HCT116 (cell line): ENCODE measurements at regions not wholly inside any gene's neighbourhood (a gene's known extent, or its start where the extent isn't known, plus 50 kb on each side); places are given as distances from the start of the nearest gene placed in this dataset.

Experiments
- ATAC-seq: fragments of 200-7000 bp; cut with Tn5 transposase; 2 replicates; pipeline ENCODE4 v1.9.1; 2020; ENCODE audit warnings: mild to moderate bottlenecking, moderate library complexity
- BruUV-seq: library from RNA; stranded (reverse); fragments of 400-500 nt; replicated peaks from 2 replicates; lab custom pipeline; 2021; lab: Mats Ljungman, UMichigan
- CTCF ChIA-PET: fragments of 300-600 bp; sonication (Branson Sonifier 250); formaldehyde crosslinking; loops from one replicate; lab custom pipeline; 2021; ENCODE audit warnings: antibody characterized with exemption; lab: Charles Lee
- POLR2A ChIA-PET: fragments of 300-600, 350-600 bp; sonication (Branson Sonifier 250); formaldehyde crosslinking; loops from one replicate; lab custom pipeline; 2021; ENCODE audit warnings: antibody characterized with exemption; lab: Charles Lee
- RAD21 ChIA-PET, 2 experiments: fragments of 300-600 bp; sonication (Branson Sonifier 250); formaldehyde crosslinking; loops; one replicate each; lab custom pipeline; 2023; ENCODE audit warnings: low total read pairs in 2 of 2; ENCODE audit not compliant: uncharacterized antibody in 2 of 2, unreplicated experiment in 2 of 2, low non-redundant PET in 1 of 2; lab: Charles Lee
- DNase-seq: peaks from one replicate; pipeline ENCODE4 v3.0.0-alpha.2; 2010; ENCODE audit warnings: low read depth, low spot score
- H2AFZ ChIP-seq: fragments of 200-600 bp; shearing (Covaris generic), sonication (generic); 2 replicates; pipeline ENCODE4 v1.6.1; 2017; ENCODE audit warnings: low read depth, mixed run types, mixed read lengths, antibody characterized with exemption, low read length; ENCODE audit not compliant: poor library complexity, severe bottlenecking
- H3K27ac ChIP-seq: 2 replicates; pipeline ENCODE4 v1.5.1; 2012; ENCODE audit warnings: low read depth, low read length
- H3K27me3 ChIP-seq: fragments of 200-600 bp; sonication (generic); 2 replicates; pipeline ENCODE4 v1.6.1; 2016; ENCODE audit warnings: mixed run types, low read length, mixed read lengths; ENCODE audit not compliant: insufficient read depth
- H3K36me3 ChIP-seq, 2 experiments: fragments of 200-500 bp in 1 of 2; fragments of 200-600 bp in 1 of 2; sonication (Bioruptor generic) in 1 of 2; sonication (generic) in 1 of 2; 2 replicates each; pipeline versions ENCODE4 v1.5.1 to v1.6.1; 2014 to 2016; ENCODE audit warnings: low read length in 2 of 2, inconsistent platforms in 1 of 2, mixed read lengths in 1 of 2, mixed run types in 1 of 2; ENCODE audit not compliant: insufficient read depth in 2 of 2, control insufficient read depth in 1 of 2
- H3K4me1 ChIP-seq, 2 experiments: fragments of 200-600 bp in 1 of 2; sonication (generic) in 1 of 2; 2 replicates each; pipeline versions ENCODE4 v1.5.1 to v1.6.1; 2012 to 2017; ENCODE audit warnings: low read length in 2 of 2, inconsistent platforms in 1 of 2, mild to moderate bottlenecking in 1 of 2, mixed read lengths in 1 of 2, mixed run types in 1 of 2, moderate library complexity in 1 of 2; ENCODE audit not compliant: insufficient read depth in 2 of 2, control insufficient read depth in 1 of 2
- H3K4me2 ChIP-seq: fragments of 200-600 bp; sonication (generic); 2 replicates; pipeline ENCODE4 v1.6.1; 2017; ENCODE audit warnings: mixed run types, low read length, mixed read lengths
- H3K4me3 ChIP-seq, 2 experiments: fragments of 200-600 bp in 1 of 2; sonication (generic) in 1 of 2; replicated peaks in 1 of 2; 2 replicates each; pipeline ENCODE4 v1.5.1; 2011 to 2016; ENCODE audit warnings: low read length in 2 of 2, control low read depth in 1 of 2, low read depth in 1 of 2, mild to moderate bottlenecking in 1 of 2, mixed read lengths in 1 of 2, mixed run types in 1 of 2
- H3K79me2 ChIP-seq: fragments of 200-600 bp; sonication (generic); 2 replicates; pipeline ENCODE4 v1.6.1; 2017; ENCODE audit warnings: mild to moderate bottlenecking, mixed run types, low read length, moderate library complexity, mixed read lengths; ENCODE audit not compliant: insufficient read depth
- H3K9ac ChIP-seq: fragments of 200-600 bp; sonication (generic); 2 replicates; pipeline ENCODE4 v1.6.1; 2016; ENCODE audit warnings: low read length, mixed read lengths
- H3K9me2 ChIP-seq: fragments of 200-600 bp; sonication (generic), shearing (Covaris generic); 2 replicates; pipeline ENCODE4 v1.6.1; 2017; ENCODE audit warnings: mixed run types, mild to moderate bottlenecking, moderate library complexity; ENCODE audit not compliant: insufficient read depth
- H3K9me3 ChIP-seq, 2 experiments: fragments of 200-500 bp in 1 of 2; fragments of 200-600 bp in 1 of 2; sonication (Bioruptor generic) in 1 of 2; sonication (generic) in 1 of 2; 2 replicates each; pipeline ENCODE4 v1.6.1; 2014 to 2017; ENCODE audit warnings: low read length in 2 of 2, mixed read lengths in 2 of 2, inconsistent platforms in 1 of 2, low read depth in 1 of 2, mild to moderate bottlenecking in 1 of 2, mixed run types in 1 of 2, moderate library complexity in 1 of 2; ENCODE audit not compliant: control insufficient read depth in 1 of 2, insufficient read depth in 1 of 2
- H4K20me1 ChIP-seq: fragments of 200-600 bp; sonication (generic), shearing (Covaris generic); 2 replicates; pipeline ENCODE4 v1.6.1; 2017; ENCODE audit warnings: mixed run types, mild to moderate bottlenecking, moderate library complexity; ENCODE audit not compliant: insufficient read depth
- CBX3 ChIP-seq: IDR thresholded peaks from 2 replicates; pipeline ENCODE4 v1.6.1; 2012; ENCODE audit warnings: low read depth
- CEBPB ChIP-seq: IDR thresholded peaks from 2 replicates; pipeline ENCODE4 v1.6.1; 2012; ENCODE audit warnings: low read depth
- EGR1 ChIP-seq: IDR thresholded peaks from 2 replicates; pipeline ENCODE4 v1.6.1; 2012; ENCODE audit warnings: low read depth
- ELF1 ChIP-seq: IDR thresholded peaks from 2 replicates; pipeline ENCODE4 v1.6.1; 2012; ENCODE audit warnings: low read depth, borderline replicate concordance
- EZH2 ChIP-seq: fragments of 200-600 bp; sonication (generic); IDR thresholded peaks from 2 replicates; pipeline ENCODE4 v1.6.1; 2017; ENCODE audit warnings: antibody characterized with exemption, mixed run types
- EZH2phosphoT487 ChIP-seq: fragments of 200-600 bp; IDR thresholded peaks from 2 replicates; pipeline ENCODE4 v1.6.1; 2018; ENCODE audit warnings: antibody characterized with exemption, borderline replicate concordance
- FOSL1 ChIP-seq: IDR thresholded peaks from 2 replicates; pipeline ENCODE4 v1.6.1; 2012; ENCODE audit warnings: low read depth
- JUND ChIP-seq: IDR thresholded peaks from 2 replicates; pipeline ENCODE4 v1.6.1; 2012
- POLR2A ChIP-seq: IDR thresholded peaks from 2 replicates; pipeline ENCODE4 v1.7.0; 2011; ENCODE audit warnings: borderline replicate concordance; ENCODE audit not compliant: insufficient read depth, insufficient read length; ENCODE audit errors: extremely low read depth
- POLR2AphosphoS5 ChIP-seq: IDR thresholded peaks from 2 replicates; pipeline ENCODE4 v1.6.1; 2011; ENCODE audit warnings: mild to moderate bottlenecking, low read depth, low read length, moderate library complexity
- RAD21 ChIP-seq: IDR thresholded peaks from 2 replicates; pipeline ENCODE4 v1.6.1; 2012; ENCODE audit warnings: low read depth, mild to moderate bottlenecking
- SIN3A ChIP-seq: IDR thresholded peaks from 2 replicates; pipeline ENCODE4 v1.6.1; 2012; ENCODE audit warnings: low read depth
- SP1 ChIP-seq: IDR thresholded peaks from 2 replicates; pipeline ENCODE4 v1.6.1; 2012; ENCODE audit warnings: low read depth
- TCF7L2 ChIP-seq: IDR thresholded peaks from 2 replicates; pipeline ENCODE4 v1.7.0; 2011; ENCODE audit warnings: borderline replicate concordance, inconsistent platforms; ENCODE audit not compliant: insufficient read depth, insufficient read length; ENCODE audit errors: extremely low read depth
- ZFX ChIP-seq: fragments of 450-650 bp; IDR thresholded peaks from 2 replicates; pipeline ENCODE4 v1.6.1; 2017
- ZNF274 ChIP-seq: fragments of 200-500 bp; sonication (Bioruptor generic); IDR thresholded peaks from 2 replicates; pipeline ENCODE4 v1.6.1; 2014; ENCODE audit warnings: mild to moderate bottlenecking, low read depth, low read length, inconsistent platforms
- intact Hi-C: fragments of 100-400 bp; cut with micrococcal nuclease; formaldehyde crosslinking; loops from 2 replicates; pipeline ENCODE4 v1.10.0; 2022
- TF ChIP-seq, protein P1 (sequence below): IDR thresholded peaks from 2 replicates; pipeline ENCODE4 v1.6.1; 2011; ENCODE audit warnings: mild to moderate bottlenecking, low read length, moderate library complexity; ENCODE audit not compliant: insufficient replicate concordance; ENCODE audit errors: extremely low read depth
- TF ChIP-seq, protein P2 (sequence below), 3 experiments: fragments of 200-600 bp in 1 of 3; sonication (generic) in 1 of 3; IDR thresholded peaks in 2 of 3; conservative IDR thresholded peaks in 1 of 3; 2 replicates each; pipeline ENCODE4 v1.5.1; 2012 to 2017; ENCODE audit warnings: low read depth in 2 of 3, low read length in 2 of 3, antibody characterized with exemption in 1 of 3, borderline replicate concordance in 1 of 3, control low read depth in 1 of 3, mild to moderate bottlenecking in 1 of 3, mixed read lengths in 1 of 3, mixed run types in 1 of 3, moderate library complexity in 1 of 3; ENCODE audit not compliant: insufficient read depth in 1 of 3
- TF ChIP-seq, protein P3 (sequence below): IDR thresholded peaks from 2 replicates; pipeline ENCODE4 v1.6.1; 2012

DNA sequence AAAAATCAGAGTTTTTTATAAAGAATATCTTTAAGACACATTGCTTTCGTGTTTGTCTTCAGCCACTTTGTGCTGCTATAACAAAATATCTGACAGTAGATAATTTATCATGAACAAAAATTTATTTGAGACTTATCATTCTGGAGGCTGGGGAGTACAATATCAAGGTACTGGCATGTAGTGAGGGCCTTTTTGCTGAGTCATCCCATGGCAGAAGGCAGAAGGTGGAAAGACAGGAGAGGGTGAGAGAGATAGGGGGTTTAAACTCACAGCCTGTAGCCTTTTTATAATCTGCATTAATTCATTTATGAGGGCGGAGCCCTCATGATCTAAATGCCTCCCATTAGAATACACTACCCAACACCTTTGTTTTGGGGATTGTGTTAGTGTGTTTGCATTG, 431.2 kb upstream of the FAM47C start:
- POLR2A ChIA-PET: no interaction called here
- no peak for DNase-seq
- TF ChIP-seq ZNF274: no peak
- no peak for TF ChIP-seq EGR1
- TF ChIP-seq TCF7L2: no peak
- no peak for TF ChIP-seq POLR2AphosphoS5
- TF ChIP-seq POLR2A: no peak
- TF ChIP-seq, all 23 proteins: peak for 0
- Histone ChIP-seq H2AFZ (no peak overlapping the region), H3K4me3 (no peak overlapping the region), H3K9me3 (no peaks in the 10 kb centered on the region), H3K9ac (no peak overlapping the region), H4K20me1 (no peaks in the 10 kb centered on the region), H3K36me3 (no peaks in the 10 kb centered on the region), H3K27ac (no peak overlapping the region), H3K27me3 (no peaks in the 10 kb centered on the region), H3K4me1 (no peaks in the 10 kb centered on the region), H3K79me2 (no peaks in the 10 kb centered on the region), H3K4me2 (no peak overlapping the region), H3K9me2 (no peaks in the 10 kb centered on the region)
- no peak for ATAC-seq
- ChIA-PET RAD21 (no interaction called here), CTCF (no interaction called here)
- intact Hi-C loops: no loop called here
- no TSS peak for BruUV-seq

DNA sequence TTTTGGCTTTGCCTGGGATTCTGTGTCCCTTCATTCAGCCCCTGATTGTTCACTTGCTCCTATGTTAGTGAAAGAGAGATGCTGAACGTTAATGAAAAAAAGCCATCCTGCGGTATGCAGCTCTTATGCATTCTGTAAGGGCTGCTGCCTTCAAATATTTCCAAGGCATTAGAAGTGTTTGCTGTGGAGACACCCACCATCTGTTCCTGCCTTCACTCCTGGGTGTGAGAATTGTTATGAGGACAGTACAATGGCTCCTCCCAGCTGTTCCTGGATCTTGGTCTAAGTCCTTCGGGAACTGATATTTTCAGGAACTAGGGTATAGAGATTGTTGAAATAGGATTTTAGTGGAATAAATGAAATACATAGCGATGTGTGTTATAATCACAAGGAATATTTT, 427.1 kb upstream of the FAM47C start:
- ATAC-seq: no peak
- CTCF ChIA-PET: no interaction called here
- intact Hi-C loops: no loop called here
- TF ChIP-seq ELF1 (no peak), JUND (no peak), CBX3 (no peak), ZNF274 (no peak), SIN3A (no peak), TCF7L2 (no peak), ZFX (no peak), POLR2A (no peak), EZH2phosphoT487 (no peak), EZH2 (no peak), EGR1 (no peak), FOSL1 (no peak), SP1 (no peak), CEBPB (no peak), RAD21 (no peak)
- TF ChIP-seq, protein P1, sequence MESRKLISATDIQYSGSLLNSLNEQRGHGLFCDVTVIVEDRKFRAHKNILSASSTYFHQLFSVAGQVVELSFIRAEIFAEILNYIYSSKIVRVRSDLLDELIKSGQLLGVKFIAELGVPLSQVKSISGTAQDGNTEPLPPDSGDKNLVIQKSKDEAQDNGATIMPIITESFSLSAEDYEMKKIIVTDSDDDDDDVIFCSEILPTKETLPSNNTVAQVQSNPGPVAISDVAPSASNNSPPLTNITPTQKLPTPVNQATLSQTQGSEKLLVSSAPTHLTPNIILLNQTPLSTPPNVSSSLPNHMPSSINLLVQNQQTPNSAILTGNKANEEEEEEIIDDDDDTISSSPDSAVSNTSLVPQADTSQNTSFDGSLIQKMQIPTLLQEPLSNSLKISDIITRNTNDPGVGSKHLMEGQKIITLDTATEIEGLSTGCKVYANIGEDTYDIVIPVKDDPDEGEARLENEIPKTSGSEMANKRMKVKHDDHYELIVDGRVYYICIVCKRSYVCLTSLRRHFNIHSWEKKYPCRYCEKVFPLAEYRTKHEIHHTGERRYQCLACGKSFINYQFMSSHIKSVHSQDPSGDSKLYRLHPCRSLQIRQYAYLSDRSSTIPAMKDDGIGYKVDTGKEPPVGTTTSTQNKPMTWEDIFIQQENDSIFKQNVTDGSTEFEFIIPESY: no peak
- TF ChIP-seq, protein P2, sequence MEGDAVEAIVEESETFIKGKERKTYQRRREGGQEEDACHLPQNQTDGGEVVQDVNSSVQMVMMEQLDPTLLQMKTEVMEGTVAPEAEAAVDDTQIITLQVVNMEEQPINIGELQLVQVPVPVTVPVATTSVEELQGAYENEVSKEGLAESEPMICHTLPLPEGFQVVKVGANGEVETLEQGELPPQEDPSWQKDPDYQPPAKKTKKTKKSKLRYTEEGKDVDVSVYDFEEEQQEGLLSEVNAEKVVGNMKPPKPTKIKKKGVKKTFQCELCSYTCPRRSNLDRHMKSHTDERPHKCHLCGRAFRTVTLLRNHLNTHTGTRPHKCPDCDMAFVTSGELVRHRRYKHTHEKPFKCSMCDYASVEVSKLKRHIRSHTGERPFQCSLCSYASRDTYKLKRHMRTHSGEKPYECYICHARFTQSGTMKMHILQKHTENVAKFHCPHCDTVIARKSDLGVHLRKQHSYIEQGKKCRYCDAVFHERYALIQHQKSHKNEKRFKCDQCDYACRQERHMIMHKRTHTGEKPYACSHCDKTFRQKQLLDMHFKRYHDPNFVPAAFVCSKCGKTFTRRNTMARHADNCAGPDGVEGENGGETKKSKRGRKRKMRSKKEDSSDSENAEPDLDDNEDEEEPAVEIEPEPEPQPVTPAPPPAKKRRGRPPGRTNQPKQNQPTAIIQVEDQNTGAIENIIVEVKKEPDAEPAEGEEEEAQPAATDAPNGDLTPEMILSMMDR (IDR thresholded peaks at IDR 0.05 in 2 of 3, conservative IDR thresholded peaks at IDR 0.05 in 1 of 3; ENCODE audit: borderline replicate concordance in 1 of 3, insufficient read depth in 1 of 3, low read depth in 2 of 3, low read length in 2 of 3): no peak
- TF ChIP-seq, protein P3, sequence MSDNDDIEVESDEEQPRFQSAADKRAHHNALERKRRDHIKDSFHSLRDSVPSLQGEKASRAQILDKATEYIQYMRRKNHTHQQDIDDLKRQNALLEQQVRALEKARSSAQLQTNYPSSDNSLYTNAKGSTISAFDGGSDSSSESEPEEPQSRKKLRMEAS: no peak

More for the DNA sequence above, 427.1 kb upstream of the FAM47C start:
- ChIA-PET POLR2A (no interaction called here), RAD21 (no interaction called here)
- Histone ChIP-seq H3K4me2 (no peak overlapping the region), H3K27ac (no peak overlapping the region), H3K36me3 (no peaks in the 10 kb centered on the region), H3K9me3 (no peaks in the 10 kb centered on the region), H3K4me3 (no peak overlapping the region), H3K27me3 (no peaks in the 10 kb centered on the region), H3K79me2 (no peaks in the 10 kb centered on the region), H3K4me1 (no peaks in the 10 kb centered on the region), H3K9ac (no peak overlapping the region), H2AFZ (no peak overlapping the region), H3K9me2 (no peaks in the 10 kb centered on the region), H4K20me1 (no peaks in the 10 kb centered on the region)
- DNase-seq: no peak
- no TSS peak for BruUV-seq
